GM21515 (cell line): ENCODE measurements at regions not wholly inside any gene's neighbourhood (a gene's known extent, or its start where the extent isn't known, plus 50 kb on each side); places are given as distances from the start of the nearest gene placed in this dataset.
"Not testable (repeated sequence)": the region's sequence is repeated elsewhere in the genome, so short reads cannot be mapped to it uniquely, and the experiment has no call there.

Experiments
- ATAC-seq: cut with Tn5 transposase; IDR thresholded peaks from one replicate; pipeline ENCODE4 v1.9.1; 2021; ENCODE audit not compliant: unreplicated experiment

GRCh38 chr3:43236008-43236407 lies 50.3 kb upstream of the SNRK start:
- ATAC-seq: no peak

- no peak for ATAC-seq
Observed at GRCh38 chr3:43233062-43233461, 53.3 kb upstream of the SNRK start.

GRCh38 chr3:43231276-43232000 lies 54.9 kb upstream of the SNRK start:
- ATAC-seq: no peak

- not testable (repeated sequence) for ATAC-seq
Observed at GRCh38 chr3:43229865-43230264, 56.5 kb upstream of the SNRK start.

- ATAC-seq: not testable (repeated sequence)
Observed at GRCh38 chr3:43227685-43228084, 58.7 kb upstream of the SNRK start.

- no peak for ATAC-seq
Observed at GRCh38 chr3:43224405-43225073, 61.8 kb upstream of the SNRK start.

- ATAC-seq: no peak
Observed at GRCh38 chr3:43223670-43224364, 62.5 kb upstream of the SNRK start.

- ATAC-seq: no peak
Observed at GRCh38 chr3:43222590-43222989, 63.8 kb upstream of the SNRK start.

- ATAC-seq: no peak
Observed at GRCh38 chr3:43221076-43221475, 65.3 kb upstream of the SNRK start.

GRCh38 chr3:43219616-43220015 lies 66.7 kb upstream of the SNRK start:
- no peak for ATAC-seq

GRCh38 chr3:43218921-43219320 lies 67.4 kb upstream of the SNRK start:
- no peak for ATAC-seq

- no peak for ATAC-seq
Observed at GRCh38 chr3:43218156-43218555, 68.2 kb upstream of the SNRK start.

- no peak for ATAC-seq
Observed at GRCh38 chr3:43217633-43218032, 68.7 kb upstream of the SNRK start.

- no peak for ATAC-seq
Observed at GRCh38 chr3:43217206-43217605, 69.1 kb upstream of the SNRK start.

- no peak for ATAC-seq
Observed at GRCh38 chr3:43215663-43216275, 70.6 kb upstream of the SNRK start.

GRCh38 chr3:43215138-43215537 lies 71.2 kb upstream of the SNRK start:
- no peak for ATAC-seq

- no peak for ATAC-seq
Observed at GRCh38 chr3:43214616-43215015, 71.7 kb upstream of the SNRK start.

- no peak for ATAC-seq
Observed at GRCh38 chr3:43213631-43214030, 72.7 kb upstream of the SNRK start.

- ATAC-seq: no peak
Observed at GRCh38 chr3:43212914-43213611, 73.3 kb upstream of the SNRK start.

GRCh38 chr3:43211681-43212080 lies 74.7 kb upstream of the SNRK start:
- ATAC-seq: no peak
